Epidermal melanocyte (primary cell): ENCODE measurements at regions not wholly inside any gene's neighbourhood (a gene's known extent, or its start where the extent isn't known, plus 50 kb on each side); places are given as distances from the start of the nearest gene placed in this dataset.

Experiments
- DNase-seq: peaks from one replicate; pipeline ENCODE4 v3.0.0; 2011; ENCODE audit warnings: low spot score; ENCODE audit not compliant: insufficient read length

GRCh38 chr20:23179766-23180403 is 93.8 kb upstream of the CD93 start:
- DNase-seq: no peak

- DNase-seq: no peak
Observed at GRCh38 chr20:23178806-23179205, 92.7 kb upstream of the CD93 start.

- DNase-seq: no peak
Observed at GRCh38 chr20:23174821-23175220, 88.7 kb upstream of the CD93 start.

GRCh38 chr20:23167431-23167830 is 81.3 kb upstream of the CD93 start:
- no peak for DNase-seq

GRCh38 chr20:23166563-23166962 is 80.4 kb upstream of the CD93 start:
- no peak for DNase-seq

- DNase-seq: no peak
Observed at GRCh38 chr20:23165964-23166363, 79.8 kb upstream of the CD93 start.

GRCh38 chr20:23165307-23165750 is 79.2 kb upstream of the CD93 start:
- no peak for DNase-seq

GRCh38 chr20:23164176-23164601 is 78.1 kb upstream of the CD93 start:
- no peak for DNase-seq

- DNase-seq: no peak
Observed at GRCh38 chr20:23163562-23163961, 77.4 kb upstream of the CD93 start.

GRCh38 chr20:23162887-23163286 is 76.8 kb upstream of the CD93 start:
- no peak for DNase-seq

- no peak for DNase-seq
Observed at GRCh38 chr20:23161968-23162696, 76.0 kb upstream of the CD93 start.

GRCh38 chr20:23161244-23161891 is 75.2 kb upstream of the CD93 start:
- DNase-seq: no peak

GRCh38 chr20:23160536-23161243 is 74.6 kb upstream of the CD93 start:
- DNase-seq: no peak

GRCh38 chr20:23159947-23160318 is 73.8 kb upstream of the CD93 start:
- no peak for DNase-seq

- DNase-seq: no peak
Observed at GRCh38 chr20:23159256-23159946, 73.3 kb upstream of the CD93 start.

GRCh38 chr20:23157734-23158133 is 71.6 kb upstream of the CD93 start:
- DNase-seq: no peak

- no peak for DNase-seq
Observed at GRCh38 chr20:23156842-23157423, 70.8 kb upstream of the CD93 start.

GRCh38 chr20:23156170-23156841 is 70.2 kb upstream of the CD93 start:
- no peak for DNase-seq

GRCh38 chr20:23155141-23155590 is 69.0 kb upstream of the CD93 start:
- no peak for DNase-seq

- DNase-seq: no peak
Observed at GRCh38 chr20:23153696-23154341, 67.7 kb upstream of the CD93 start.
